Prostate gland (tissue), 2 donors: ENCODE measurements at regions not wholly inside any gene's neighbourhood (a gene's known extent, or its start where the extent isn't known, plus 50 kb on each side); places are given as distances from the start of the nearest gene placed in this dataset.
A peak's percentile ranks its signal among the peaks of the same experiment; 100 is the strongest.

Experiments used
- DNase-seq: peaks from one replicate; pipeline ENCODE4 v3.0.0-alpha.2; 2019; ENCODE audit warnings: low spot score
- H3K27ac ChIP-seq, 2 donors: fragments of 200-600 bp; sonication (generic); 2 replicates each; pipeline ENCODE4 v1.5.1; 2017 to 2019
- H3K27me3 ChIP-seq: fragments of 200-600 bp; sonication (generic); replicated peaks from 2 replicates; pipeline ENCODE4 v1.5.1; 2019; ENCODE audit not compliant: insufficient read depth
- H3K36me3 ChIP-seq, 2 donors: fragments of 200-600 bp; sonication (generic); 1 replicate in 1 of 2; 2 replicates in 1 of 2; pipeline versions ENCODE4 v1.5.1 to v1.8.1; 2017 to 2019
- H3K4me1 ChIP-seq: fragments of 200-600 bp; sonication (generic); replicated peaks from 2 replicates; pipeline ENCODE4 v1.5.1; 2019
- H3K4me3 ChIP-seq, 2 donors: fragments of 200-600 bp; sonication (generic); 2 replicates each; pipeline ENCODE4 v1.5.1; 2017 to 2019
- H3K9me3 ChIP-seq: fragments of 200-600 bp; sonication (generic); 2 replicates; pipeline ENCODE4 v1.5.1; 2017
- POLR2A ChIP-seq: fragments of 450-650 bp; IDR thresholded peaks from one replicate; pipeline ENCODE4 v1.6.1; 2016; ENCODE audit warnings: antibody characterized with exemption, mild to moderate bottlenecking
- POLR2AphosphoS5 ChIP-seq: sonication (generic); formaldehyde crosslinking; IDR thresholded peaks from one replicate; pipeline ENCODE4 v1.6.1; 2017; ENCODE audit warnings: antibody characterized with exemption
- WGBS: methylation state at CpG from one replicate; pipeline ENCODE4 v1.1.5; 2018; 5-methylcytosine and 5-hydroxymethylcytosine counted together
- intact Hi-C: fragments of 100-400 bp; cut with DNase I; formaldehyde crosslinking; loops from one replicate; pipeline ENCODE4 v1.14.2; 2022
- TF ChIP-seq, protein P1 (sequence below), 4 experiments: fragments of 200-600 bp in 2 of 4; fragments of 450-650 bp in 2 of 4; sonication (generic) in 2 of 4; IDR thresholded peaks; 1 replicate in 3 of 4; 2 replicates in 1 of 4; pipeline ENCODE4 v1.5.1; 2016 to 2019; ENCODE audit warnings: antibody characterized with exemption in 4 of 4, mild to moderate bottlenecking in 2 of 4, moderate library complexity in 2 of 4

DNA sequence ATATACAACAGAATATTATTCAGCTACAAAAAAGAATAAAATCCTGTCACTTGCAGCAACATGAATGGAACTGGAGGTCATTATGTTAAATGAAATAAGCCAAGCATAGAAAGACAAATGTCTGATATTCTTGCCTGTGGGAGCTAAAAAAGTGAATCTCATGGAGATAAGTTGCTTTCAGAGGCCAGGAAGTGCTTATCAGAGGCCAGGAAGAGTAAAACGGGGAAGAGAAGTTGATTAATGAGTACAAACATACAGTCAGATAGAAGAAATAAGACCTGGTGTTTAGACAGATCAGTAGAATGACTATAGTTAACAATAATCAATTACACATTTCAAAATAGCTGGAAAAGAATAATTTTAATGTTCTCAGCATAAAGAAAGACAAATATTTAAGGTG lies 54.4 kb upstream of the CPHXL start:
- H3K4me1 ChIP-seq, result no peaks in the 10 kb centered on the region
- no peak overlapping the region for H3K4me3 ChIP-seq
- no peak for DNase-seq
- no peaks in the 10 kb centered on the region for H3K27me3 ChIP-seq
- no peaks in the 10 kb centered on the region for H3K36me3 ChIP-seq
- no peaks in the 10 kb centered on the region for H3K9me3 ChIP-seq
- intact Hi-C loops, result no loop called here
- 12% methylated on average over 1 of the region's 1 CpG for WGBS
- no peak overlapping the region for H3K27ac ChIP-seq
- TF ChIP-seq, protein P1, sequence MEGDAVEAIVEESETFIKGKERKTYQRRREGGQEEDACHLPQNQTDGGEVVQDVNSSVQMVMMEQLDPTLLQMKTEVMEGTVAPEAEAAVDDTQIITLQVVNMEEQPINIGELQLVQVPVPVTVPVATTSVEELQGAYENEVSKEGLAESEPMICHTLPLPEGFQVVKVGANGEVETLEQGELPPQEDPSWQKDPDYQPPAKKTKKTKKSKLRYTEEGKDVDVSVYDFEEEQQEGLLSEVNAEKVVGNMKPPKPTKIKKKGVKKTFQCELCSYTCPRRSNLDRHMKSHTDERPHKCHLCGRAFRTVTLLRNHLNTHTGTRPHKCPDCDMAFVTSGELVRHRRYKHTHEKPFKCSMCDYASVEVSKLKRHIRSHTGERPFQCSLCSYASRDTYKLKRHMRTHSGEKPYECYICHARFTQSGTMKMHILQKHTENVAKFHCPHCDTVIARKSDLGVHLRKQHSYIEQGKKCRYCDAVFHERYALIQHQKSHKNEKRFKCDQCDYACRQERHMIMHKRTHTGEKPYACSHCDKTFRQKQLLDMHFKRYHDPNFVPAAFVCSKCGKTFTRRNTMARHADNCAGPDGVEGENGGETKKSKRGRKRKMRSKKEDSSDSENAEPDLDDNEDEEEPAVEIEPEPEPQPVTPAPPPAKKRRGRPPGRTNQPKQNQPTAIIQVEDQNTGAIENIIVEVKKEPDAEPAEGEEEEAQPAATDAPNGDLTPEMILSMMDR (IDR thresholded peaks at IDR 0.05), result no peak
- TF ChIP-seq POLR2A, result no peak
- TF ChIP-seq POLR2AphosphoS5, result no peak

DNA sequence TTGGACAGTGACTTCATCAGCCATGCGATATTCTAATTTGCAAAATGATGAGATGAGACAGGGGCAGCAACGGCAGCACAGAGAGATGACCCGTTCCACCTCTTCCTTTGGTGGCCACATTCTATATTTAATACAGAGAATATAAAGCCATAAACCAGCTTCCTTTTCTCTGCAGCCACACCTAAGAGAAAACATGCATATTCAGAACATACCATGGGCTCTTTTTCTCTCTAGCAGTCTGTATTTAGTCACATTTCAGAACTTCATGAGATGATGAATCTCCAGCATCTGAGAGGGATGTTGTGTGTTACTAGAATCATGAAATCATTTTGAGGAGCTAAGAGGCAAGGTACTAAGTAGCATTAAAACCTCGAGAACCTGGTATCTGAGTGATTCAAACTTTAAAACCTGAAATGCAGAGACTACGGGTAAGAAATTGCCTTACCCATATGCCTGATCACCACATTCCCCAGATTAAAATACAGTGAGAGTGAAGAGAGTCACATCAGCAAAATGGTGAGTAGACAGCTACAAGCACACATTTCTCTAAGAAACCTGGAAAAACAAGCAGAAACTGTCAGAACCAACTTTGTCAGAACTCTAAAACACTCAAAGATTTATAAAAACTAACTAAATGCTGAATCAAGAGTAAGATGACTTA lies 55.5 kb upstream of the CPHXL start:
- no peak for DNase-seq
- no peaks in the 10 kb centered on the region for H3K9me3 ChIP-seq
- H3K4me3 ChIP-seq, result no peak overlapping the region
- H3K27me3 ChIP-seq, result no peaks in the 10 kb centered on the region
- TF ChIP-seq, protein P1 (IDR thresholded peaks at IDR 0.05), result no peak
- no peak for TF ChIP-seq POLR2AphosphoS5
- TF ChIP-seq POLR2A, result no peak
- no peaks in the 10 kb centered on the region for H3K36me3 ChIP-seq
- H3K4me1 ChIP-seq, result no peaks in the 10 kb centered on the region
- intact Hi-C loops, result no loop called here
- no peak overlapping the region for H3K27ac ChIP-seq
- WGBS, result 79% methylated on average over 5 of the region's 5 CpGs

DNA sequence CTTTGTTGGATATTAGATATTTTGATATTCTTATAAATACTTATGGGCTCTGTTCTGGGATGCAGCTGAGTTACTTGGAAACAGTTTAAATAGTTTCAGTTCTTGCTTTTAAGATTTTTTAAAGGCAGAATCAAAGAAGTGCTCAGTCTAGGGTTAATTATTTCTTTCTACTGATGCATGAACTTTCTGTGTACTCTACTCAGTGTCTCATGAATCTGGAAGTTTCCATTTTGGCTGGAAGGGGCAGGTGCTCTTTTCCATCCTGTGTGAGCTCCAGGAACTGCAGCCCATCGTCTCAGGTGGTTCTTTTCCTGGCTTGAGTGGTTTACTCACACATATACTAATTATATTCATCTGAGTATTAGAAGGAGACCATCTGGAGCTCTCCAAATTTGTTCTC lies 61.1 kb upstream of the CPHXL start:
- Histone ChIP-seq H3K36me3 (no peaks in the 10 kb centered on the region), H3K27ac (no peak overlapping the region), H3K9me3 (no peaks in the 10 kb centered on the region), H3K27me3 (no peaks in the 10 kb centered on the region), H3K4me3 (no peak overlapping the region), H3K4me1 (no peaks in the 10 kb centered on the region)
- WGBS, result 58% methylated on average over 1 of the region's 1 CpG
- DNase-seq, result no peak
- intact Hi-C loops, result loop anchor here (5.0 kb wide), 1 partner anchor 1385 kb away; no protein-coding TSS in a partner anchor
- no peak for TF ChIP-seq POLR2A
- TF ChIP-seq, protein P1 (IDR thresholded peaks at IDR 0.05), result no peak

DNA sequence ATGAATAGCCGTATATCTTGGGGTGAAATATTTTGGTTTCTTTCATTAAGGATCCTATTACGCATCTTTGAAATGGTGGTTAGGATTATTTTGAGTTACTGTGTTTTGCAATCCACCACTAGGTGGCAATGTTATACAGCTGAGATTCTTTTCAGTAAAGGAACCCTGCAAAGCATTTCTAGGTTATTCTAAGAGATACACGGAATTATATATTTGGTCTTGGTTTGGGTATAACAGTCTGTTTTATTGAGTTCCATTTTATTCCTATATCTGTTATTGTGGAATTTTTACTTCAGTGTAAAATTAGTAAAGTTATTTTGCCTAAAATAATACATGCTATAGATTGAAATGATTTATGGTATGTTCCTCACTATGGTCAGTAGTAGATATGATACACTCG lies 62.9 kb upstream of the CPHXL start:
- no peaks in the 10 kb centered on the region for H3K9me3 ChIP-seq
- H3K4me1 ChIP-seq, result no peaks in the 10 kb centered on the region
- DNase-seq, result peak; percentile 18
- H3K27ac ChIP-seq, result no peak overlapping the region
- H3K27me3 ChIP-seq, result no peaks in the 10 kb centered on the region
- no peaks in the 10 kb centered on the region for H3K36me3 ChIP-seq
- TF ChIP-seq, protein P1 (IDR thresholded peaks at IDR 0.05), result peak; percentile 61 to 80 (median 78)
- no peak for TF ChIP-seq POLR2AphosphoS5
- TF ChIP-seq POLR2A, result no peak
- 9% methylated on average over 4 of the region's 4 CpGs for WGBS
- no peak overlapping the region for H3K4me3 ChIP-seq
- intact Hi-C loops, result loop anchor here (5.0 kb wide), 1 partner anchor 1383 kb away; no protein-coding TSS in a partner anchor
